ENCODE measurements at regions not wholly inside any gene's neighbourhood (a gene's known extent, or its start where the extent isn't known, plus 50 kb on each side); places are given as distances from the start of the nearest gene placed in this dataset.
A peak's percentile ranks its signal among the peaks of the same experiment; 100 is the strongest.

DNA sequence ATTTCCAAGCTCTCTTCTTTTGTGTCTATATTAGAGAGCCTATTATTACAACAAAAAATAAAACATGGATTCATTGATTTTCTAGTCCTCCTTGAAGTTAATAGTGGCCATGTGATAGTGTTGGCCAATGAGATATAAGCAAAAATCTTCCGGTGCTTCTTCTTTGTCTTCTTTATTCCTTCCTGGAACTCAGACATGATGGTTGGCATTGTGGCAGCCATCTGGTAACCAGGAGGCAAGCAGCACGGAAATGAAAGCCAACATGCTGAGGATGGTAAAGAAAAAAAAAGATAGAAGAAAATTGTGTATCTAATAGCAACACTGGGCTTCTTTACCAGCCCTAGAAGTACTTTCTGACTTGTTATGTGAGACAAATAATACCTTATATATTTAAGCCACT lies 50.8 kb upstream of the SEL1L start:
- Histone ChIP-seq H3K27me3 (no peaks in the 10 kb centered on the region), H3K27ac (no peak overlapping the region), H3K4me3 (no peak overlapping the region), H3K36me3 (replicated peaks in 1 of 2) (no peaks in the 10 kb centered on the region), H3K4me1 (replicated peaks in 1 of 2) (no peaks in the 10 kb centered on the region), H3K9me3 (replicated peaks in 1 of 3) (no peaks in the 10 kb centered on the region)
- intact Hi-C loops (cut with DNase I) = no loop called here
- no peak for TF ChIP-seq POLR2A (IDR thresholded peaks at IDR 0.05)
- TF ChIP-seq, protein P1, sequence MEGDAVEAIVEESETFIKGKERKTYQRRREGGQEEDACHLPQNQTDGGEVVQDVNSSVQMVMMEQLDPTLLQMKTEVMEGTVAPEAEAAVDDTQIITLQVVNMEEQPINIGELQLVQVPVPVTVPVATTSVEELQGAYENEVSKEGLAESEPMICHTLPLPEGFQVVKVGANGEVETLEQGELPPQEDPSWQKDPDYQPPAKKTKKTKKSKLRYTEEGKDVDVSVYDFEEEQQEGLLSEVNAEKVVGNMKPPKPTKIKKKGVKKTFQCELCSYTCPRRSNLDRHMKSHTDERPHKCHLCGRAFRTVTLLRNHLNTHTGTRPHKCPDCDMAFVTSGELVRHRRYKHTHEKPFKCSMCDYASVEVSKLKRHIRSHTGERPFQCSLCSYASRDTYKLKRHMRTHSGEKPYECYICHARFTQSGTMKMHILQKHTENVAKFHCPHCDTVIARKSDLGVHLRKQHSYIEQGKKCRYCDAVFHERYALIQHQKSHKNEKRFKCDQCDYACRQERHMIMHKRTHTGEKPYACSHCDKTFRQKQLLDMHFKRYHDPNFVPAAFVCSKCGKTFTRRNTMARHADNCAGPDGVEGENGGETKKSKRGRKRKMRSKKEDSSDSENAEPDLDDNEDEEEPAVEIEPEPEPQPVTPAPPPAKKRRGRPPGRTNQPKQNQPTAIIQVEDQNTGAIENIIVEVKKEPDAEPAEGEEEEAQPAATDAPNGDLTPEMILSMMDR (IDR thresholded peaks at IDR 0.05) = no peak
- 90 to 95% (median 93%) methylated on average over 2 of the region's 2 CpGs for WGBS, 4 donors
- DNase-seq = no peak

DNA sequence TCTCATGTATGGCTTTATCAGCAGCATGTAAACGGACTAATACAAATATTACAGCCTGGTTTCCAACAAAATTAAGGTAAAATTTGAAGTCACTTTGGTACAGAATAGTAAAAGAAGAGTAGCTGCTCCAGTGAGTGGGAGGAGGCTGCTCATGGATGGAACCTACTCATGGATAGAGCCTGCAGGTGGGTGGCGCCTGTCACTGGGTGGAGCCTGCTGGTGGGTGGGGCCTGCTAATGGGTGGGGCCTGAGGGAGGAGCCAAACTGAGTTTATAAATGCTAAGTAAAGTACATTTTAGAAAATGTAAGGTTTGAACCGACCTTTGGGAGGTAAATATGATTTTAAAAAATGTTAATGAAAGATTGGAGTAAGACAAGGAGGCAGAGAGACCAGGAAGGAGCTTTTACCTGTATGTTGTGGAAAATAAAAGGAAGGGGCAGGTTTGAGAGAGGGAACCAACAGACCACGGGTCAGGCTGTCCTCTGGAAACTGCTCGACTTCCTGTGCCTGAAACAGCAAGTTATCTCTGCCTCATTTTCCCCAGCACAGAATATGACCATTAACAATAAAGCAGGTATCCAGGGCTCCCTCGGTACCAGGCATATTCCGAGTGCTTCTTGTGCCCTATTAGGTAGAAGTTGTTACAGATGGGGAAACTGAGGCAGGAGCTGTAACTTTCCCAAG lies 55.9 kb upstream of the SEL1L start:
- no peaks in the 10 kb centered on the region for H3K4me1 ChIP-seq (replicated peaks in 1 of 2)
- H3K27ac ChIP-seq = no peak overlapping the region
- no peaks in the 10 kb centered on the region for H3K36me3 ChIP-seq (replicated peaks in 1 of 2)
- H3K9me3 ChIP-seq (replicated peaks in 1 of 3) = no peaks in the 10 kb centered on the region
- no peak overlapping the region for H3K4me3 ChIP-seq
- H3K27me3 ChIP-seq = no peaks in the 10 kb centered on the region
- 88 to 91% (median 89%) methylated on average over 7 of the region's 7 CpGs for WGBS, 4 donors
- no peak for TF ChIP-seq POLR2A (IDR thresholded peaks at IDR 0.05)
- intact Hi-C loops (cut with DNase I) = no loop called here
- DNase-seq = no peak

DNA sequence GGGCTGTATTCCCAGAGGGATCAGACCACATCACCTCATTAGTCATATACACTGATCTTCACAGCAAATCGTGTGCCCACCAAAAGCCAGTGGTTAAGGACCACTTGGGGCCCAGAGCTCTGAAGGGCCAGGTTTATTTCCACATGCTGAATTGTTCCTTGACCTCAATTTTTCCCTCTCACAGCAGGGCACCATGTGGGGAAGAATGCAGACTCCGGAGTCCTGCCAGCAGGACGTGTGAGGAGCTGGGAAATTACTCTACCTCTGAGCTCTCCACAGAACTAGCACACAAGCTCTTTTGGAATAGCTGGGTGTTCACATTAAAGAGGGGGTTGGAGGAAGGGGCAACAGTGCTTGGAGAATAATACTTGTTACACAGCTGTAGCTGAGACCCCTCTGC lies 57.6 kb upstream of the SEL1L start:
- Histone ChIP-seq H3K27ac (no peak overlapping the region), H3K36me3 (replicated peaks in 1 of 2) (no peaks in the 10 kb centered on the region)
- WGBS, 4 donors = 57 to 66% (median 63%) methylated on average over 3 of the region's 3 CpGs

DNA sequence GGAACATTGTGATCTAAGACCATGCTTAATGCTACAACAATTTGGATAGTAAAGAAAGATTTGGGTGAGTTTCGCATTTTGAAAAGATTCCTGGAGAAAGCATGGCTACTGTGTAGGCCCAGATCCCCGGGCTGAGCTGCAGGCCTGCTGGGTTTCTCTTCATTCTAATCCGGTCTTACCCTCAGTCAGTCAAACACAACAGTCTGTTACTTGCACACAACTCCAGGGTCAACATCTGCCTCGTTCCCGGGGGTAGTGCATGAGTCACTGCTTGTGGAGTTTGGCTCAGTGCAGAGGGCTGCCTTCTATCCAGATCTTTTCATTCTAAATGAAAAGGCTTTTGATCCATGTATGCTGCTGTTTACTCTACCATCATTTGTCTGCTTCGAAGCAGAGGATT lies 60.4 kb upstream of the SEL1L start:
- intact Hi-C loops (cut with DNase I) = no loop called here
- DNase-seq = peak in 3 of 7 donors; percentile 16 to 42 (median 23)
- TF ChIP-seq, protein P1 (IDR thresholded peaks at IDR 0.05) = no peak
- no peaks in the 10 kb centered on the region for H3K4me1 ChIP-seq (replicated peaks in 1 of 2)
- WGBS, 4 donors = 25 to 40% (median 36%) methylated on average over 6 of the region's 6 CpGs
- H3K36me3 ChIP-seq (replicated peaks in 1 of 2) = no peaks in the 10 kb centered on the region
- H3K9me3 ChIP-seq (replicated peaks in 1 of 3) = no peaks in the 10 kb centered on the region
- no peak overlapping the region for H3K27ac ChIP-seq
- H3K27me3 ChIP-seq = no peaks in the 10 kb centered on the region
- H3K4me3 ChIP-seq = no peak overlapping the region

More for the DNA sequence above, 57.6 kb upstream of the SEL1L start:
- intact Hi-C loops (cut with DNase I) = no loop called here
- TF ChIP-seq, protein P1 (IDR thresholded peaks at IDR 0.05) = no peak
- no peak for TF ChIP-seq POLR2A (IDR thresholded peaks at IDR 0.05)
- Histone ChIP-seq H3K9me3 (replicated peaks in 1 of 3) (no peaks in the 10 kb centered on the region), H3K4me3 (no peak overlapping the region), H3K4me1 (replicated peaks in 1 of 2) (no peaks in the 10 kb centered on the region), H3K27me3 (no peaks in the 10 kb centered on the region)
- DNase-seq = no peak

DNA sequence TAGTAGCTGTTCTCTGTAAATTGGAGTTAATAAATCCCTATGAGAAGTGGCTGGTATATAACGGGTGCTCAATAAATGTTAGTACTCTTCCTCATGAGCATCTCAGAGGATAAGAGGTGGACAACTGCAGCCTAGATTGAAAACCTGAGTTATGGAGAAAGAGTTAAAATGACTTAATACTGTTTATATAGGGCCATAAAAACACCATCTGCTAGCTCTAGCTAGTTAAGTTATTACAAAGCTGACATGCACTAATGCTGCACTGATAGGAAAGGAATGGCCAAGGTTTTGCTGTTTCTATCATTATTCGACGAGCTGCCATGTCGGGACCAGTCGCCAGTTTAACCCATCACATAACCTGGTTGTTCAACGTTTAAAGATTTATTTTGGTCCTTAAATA lies 72.0 kb upstream of the SEL1L start:
- Histone ChIP-seq H3K4me3 (no peak overlapping the region), H3K27ac (no peak overlapping the region), H3K4me1 (replicated peaks in 1 of 2) (no peaks in the 10 kb centered on the region), H3K36me3 (replicated peaks in 1 of 2) (no peaks in the 10 kb centered on the region), H3K9me3 (replicated peaks in 1 of 3) (no peaks in the 10 kb centered on the region), H3K27me3 (no peaks in the 10 kb centered on the region)
- DNase-seq = no peak
- intact Hi-C loops (cut with DNase I) = no loop called here
- TF ChIP-seq, protein P1 (IDR thresholded peaks at IDR 0.05) = no peak
- no peak for TF ChIP-seq POLR2A (IDR thresholded peaks at IDR 0.05)
- WGBS, 4 donors = 39 to 53% (median 47%) methylated on average over 6 of the region's 6 CpGs
